GM19035 (cell line): ENCODE measurements at regions not wholly inside any gene's neighbourhood (a gene's known extent, or its start where the extent isn't known, plus 50 kb on each side); places are given as distances from the start of the nearest gene placed in this dataset.

ENCODE experiments used
- ATAC-seq: cut with Tn5 transposase; IDR thresholded peaks from one replicate; pipeline ENCODE4 v1.9.1; 2021; ENCODE audit not compliant: unreplicated experiment

DNA sequence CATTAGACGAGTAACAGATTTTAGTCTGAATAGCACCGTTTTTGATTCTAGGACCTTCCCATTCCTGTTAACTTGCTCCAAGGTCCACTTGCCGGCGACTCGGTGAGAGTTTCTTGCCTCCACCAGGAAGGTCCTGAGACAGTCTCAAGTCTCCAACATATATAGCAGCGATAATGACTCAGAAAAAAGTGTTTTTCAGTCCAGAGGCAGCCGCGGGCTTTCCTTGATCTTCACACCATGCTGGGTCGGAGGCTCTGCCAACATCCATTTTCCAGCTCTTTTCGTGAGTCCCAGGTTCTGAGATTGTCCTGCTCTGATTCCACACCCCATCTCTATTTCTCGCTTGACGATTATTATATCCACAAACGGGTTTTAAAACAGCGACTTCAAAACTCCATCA lies 170.5 kb downstream of the GPX5 start:
- no peak for ATAC-seq

DNA sequence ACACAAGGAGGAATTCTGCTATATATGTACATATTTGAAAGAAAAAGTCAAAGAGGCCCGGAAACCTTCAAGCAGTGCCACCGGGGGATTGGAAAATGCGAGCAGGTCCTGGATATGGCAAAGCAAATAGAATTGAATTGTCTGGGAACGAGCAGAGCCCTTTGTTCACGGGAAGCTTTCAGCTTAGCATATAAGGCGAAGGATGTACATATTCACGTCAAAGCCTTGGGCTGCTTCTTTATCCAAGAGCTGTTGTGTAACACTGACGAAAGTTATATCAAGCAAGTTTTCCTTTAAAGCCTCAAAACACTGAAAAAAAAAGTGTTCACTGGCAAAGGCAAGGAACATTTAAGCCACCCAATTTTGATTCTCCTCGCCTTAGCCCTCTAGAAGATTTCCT lies 171.0 kb downstream of the GPX5 start:
- ATAC-seq, result no peak

DNA sequence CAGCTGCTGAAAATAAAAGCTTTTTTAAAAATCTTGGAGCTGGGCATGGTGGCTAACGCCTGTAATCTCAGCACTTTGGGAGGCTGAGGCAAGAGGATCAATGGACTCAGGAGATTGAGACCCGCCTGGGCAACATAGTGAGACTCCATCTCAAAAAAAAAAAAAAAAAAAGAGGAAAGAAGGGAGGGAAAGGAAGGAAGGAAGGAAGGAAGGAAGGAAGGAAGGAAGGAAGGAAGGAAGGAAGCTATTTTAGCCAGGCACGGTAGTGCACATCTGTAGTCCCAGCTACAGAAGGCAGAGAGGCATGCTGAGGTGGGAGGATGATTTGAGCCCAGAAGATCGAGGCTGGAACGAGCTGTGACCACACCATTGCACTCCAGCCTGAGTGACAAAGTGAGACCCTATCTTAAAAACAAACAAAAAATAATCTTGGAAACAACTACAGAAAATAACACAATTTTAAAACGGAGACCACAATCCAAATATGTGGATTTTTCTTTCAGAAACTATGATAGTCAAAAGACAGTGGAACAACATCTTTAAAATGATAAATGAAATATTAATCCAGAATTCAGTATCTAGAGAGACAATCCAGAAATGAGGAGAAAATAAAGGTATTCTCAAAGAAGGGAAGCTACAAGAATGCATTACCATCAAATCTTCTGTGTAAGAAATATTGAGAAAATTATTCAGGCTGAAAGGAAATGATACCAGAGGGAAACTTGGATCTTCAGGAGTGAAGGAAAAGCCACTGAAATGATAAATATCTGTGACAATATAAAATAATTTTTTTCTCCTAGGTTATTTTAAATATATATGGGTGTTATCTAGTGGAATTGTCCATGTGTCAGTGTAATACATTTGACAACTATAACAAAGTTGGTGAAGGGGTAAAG lies 182.0 kb downstream of the GPX5 start:
- ATAC-seq, result no peak

DNA sequence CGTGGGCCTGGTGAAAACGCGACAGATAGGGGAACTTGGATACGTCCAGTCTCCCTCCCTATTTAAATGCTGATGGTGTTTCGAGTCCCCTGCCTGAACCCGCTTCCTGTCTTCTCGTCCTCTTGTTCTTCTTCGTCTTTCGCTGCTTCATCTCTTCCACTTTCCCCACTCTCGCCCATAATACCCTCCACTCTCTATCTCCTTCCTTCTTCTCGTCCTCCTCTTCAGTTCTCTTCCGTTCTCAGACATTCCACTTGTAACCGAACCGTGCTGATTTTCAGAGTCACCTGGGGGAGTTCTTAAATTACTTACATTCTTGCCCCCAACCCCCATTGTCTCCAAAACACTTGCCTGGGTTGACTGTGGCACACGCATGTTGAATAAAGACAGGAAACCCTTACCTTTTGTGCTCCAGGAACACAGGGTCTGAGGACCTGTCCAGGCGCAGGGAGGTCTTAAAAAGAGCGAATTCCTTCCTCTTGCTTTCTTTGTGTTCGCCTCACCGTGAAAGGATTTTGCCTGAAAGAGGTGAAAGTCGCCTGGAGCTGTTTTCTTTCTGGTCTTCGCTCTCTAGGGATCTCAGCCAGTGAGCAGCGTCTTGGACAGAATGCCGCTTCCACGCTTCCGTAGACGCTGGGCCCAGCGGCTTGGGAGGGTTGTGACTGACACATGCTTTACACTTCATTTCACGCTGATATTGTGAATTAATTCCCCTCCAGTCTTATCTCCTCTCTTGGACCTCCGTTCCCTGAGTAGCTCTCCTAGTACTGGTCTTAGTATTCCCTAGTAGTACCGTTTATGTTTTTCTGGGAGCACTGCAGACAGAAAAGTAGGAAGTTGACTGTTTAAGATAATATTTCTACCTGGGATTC lies 184.0 kb downstream of the GPX5 start:
- no peak for ATAC-seq

DNA sequence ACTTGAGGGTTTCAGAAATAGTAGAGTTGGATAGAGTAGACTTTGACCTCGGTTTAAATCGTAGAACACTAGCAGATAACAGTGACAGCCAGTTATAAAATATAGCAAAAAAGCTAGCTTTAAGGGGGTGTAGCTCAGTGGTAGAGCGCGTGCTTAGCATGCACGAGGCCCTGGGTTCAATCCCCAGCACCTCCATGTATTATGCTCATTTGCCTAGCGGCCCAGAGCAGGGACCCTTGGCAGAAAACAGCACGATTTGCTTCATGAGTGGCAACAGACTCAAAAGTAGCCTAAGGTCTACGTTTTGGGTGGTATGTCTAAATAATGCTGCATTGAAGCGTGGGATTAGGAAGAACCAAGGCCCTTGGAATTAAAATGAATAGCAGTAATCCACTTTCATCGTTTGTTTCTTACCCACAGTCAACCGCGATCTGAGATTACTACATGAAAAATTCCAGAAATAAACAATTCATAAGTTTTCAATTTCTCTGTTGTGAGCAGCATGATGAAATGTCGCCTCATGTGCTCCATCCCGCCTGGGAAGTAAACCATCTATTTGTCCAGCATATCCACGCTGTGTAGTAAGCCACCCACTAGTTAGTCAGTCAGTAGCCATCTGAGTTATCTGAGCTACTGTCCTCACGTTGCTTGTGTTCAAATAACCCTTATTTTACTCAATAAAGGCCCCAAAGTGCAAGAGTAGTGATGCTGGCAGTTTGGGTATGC lies 184.9 kb downstream of the GPX5 start:
- no peak for ATAC-seq

DNA sequence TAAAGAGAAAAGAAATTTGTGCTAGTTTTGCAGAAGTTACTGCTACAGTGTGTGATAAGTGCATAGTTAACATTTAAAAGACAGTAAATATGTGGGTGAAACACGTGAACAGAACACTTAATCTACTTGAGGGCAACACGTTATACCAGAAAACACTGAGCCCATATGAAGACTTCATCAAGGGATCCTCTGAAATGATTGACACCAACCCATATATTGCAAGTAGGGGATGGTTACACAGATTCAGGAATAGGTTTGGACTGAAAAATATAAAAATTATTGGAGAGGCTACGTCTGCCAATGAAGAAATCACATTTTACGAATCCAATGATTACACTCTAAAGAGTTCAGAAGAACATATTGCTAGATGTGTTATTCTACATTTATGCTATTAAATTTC lies 185.6 kb downstream of the GPX5 start:
- ATAC-seq, result no peak

DNA sequence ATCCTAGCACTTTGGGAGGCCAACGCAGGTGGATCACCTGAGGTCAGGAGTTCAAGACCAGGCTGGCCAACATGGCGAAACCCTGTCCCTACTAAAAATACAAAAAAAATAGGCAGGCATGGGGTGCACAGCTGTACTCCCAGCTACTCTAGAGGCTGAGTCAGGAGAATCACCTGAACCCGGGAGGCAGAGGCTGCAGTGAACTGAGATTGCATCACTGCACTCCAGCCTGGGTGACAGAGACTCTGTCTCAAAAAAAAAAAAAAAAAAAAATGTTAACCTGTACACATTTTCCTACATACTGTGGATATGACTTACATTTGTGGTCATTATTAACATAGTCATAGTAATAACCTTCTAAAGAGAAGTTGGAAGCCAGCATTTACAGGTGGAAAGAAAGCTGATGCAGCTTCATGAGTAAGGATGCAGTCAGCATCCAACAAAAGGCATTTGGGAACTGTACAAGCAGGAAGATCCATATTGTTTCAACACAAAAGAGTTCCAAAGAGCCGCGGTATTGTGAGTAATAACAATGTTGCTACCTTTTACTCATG lies 186.2 kb downstream of the GPX5 start:
- no peak for ATAC-seq

DNA sequence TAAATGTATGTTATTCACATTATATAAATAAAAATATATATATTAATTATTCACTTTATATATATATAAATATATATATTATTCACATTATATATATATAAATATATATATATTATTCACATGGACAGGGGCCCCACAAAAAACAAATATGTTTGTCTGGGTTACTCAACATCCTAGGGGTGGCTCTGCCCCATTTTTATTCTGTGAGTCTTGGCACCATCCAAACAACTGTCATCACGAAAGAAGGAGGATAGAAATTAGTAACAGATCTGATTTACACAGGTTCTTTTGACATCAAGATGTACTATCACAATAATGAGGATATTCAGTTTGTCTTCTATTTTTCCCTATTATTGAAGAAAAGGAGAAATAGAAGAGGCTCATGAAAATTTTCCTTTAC lies 187.3 kb downstream of the GPX5 start:
- ATAC-seq, result no peak

DNA sequence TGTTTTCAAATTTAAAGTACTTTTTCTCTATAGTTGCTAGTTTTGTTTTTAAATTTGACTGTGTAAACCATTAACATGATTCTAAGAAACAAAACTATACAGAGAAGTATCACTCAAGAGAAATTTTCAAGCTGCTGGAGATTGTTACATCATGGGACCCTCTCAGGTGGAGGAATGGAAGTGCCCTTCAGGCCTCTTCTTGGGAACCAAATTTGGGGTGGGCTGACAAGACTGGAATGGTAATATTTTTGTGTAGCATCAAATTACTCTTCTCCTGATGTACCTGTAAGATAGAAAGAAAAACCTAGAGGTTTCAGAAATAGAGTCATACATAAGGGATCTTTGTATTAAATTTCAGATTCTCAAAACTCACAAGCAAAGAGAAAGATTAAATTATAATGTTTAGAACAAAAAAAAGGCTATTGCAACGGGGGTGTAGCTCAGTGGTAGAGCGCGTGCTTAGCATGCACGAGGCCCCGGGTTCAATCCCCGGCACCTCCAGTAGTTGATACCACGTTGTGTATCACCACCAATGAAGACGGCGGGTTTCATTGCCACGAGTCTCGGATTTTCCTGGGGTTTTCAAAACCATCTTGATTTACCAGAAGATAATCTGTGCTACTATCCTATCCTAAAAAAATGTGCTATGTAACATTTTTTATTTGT lies 193.7 kb downstream of the GPX5 start:
- ATAC-seq, result no peak

DNA sequence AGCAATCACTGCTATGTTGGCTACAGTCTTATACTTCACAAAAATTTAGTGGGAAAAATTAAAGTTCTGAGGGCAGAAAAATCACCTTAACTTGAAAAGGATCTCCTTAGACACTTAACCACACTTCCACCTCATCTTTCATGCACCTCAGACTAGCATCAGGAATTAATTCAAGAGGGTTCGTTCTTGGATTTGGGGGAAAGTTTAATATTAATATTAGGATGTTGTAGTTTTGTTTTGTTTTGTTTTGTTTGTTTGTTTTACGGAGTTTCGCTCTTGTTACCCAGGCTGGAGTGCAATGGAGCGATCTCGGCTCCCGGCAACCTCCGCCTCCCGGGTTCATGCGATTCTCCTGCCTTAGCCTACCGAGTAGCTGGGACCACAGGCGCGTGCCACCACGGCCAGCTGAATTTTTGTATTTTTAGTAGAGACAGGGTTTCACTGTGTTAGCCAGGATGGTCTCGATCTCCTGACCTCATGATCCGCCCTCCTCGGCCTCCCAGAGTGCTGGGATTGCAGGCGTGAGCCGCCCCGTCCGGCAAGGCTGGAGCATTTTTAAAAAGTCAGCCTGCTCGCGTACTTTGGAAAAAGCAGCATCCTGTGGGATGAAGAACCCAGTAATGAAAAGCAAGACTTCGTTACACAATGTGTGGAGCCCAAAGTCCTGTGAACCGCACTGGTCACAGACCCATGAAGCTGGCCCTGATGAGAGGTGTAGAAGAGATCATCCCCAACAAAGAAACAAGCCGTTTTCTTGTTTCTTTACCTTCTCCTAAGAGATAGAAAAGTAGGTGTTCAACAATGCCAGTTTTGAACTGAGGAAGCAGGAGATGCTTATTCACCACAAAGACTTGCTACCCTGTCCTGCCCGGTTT lies 194.9 kb downstream of the GPX5 start:
- ATAC-seq, result no peak

DNA sequence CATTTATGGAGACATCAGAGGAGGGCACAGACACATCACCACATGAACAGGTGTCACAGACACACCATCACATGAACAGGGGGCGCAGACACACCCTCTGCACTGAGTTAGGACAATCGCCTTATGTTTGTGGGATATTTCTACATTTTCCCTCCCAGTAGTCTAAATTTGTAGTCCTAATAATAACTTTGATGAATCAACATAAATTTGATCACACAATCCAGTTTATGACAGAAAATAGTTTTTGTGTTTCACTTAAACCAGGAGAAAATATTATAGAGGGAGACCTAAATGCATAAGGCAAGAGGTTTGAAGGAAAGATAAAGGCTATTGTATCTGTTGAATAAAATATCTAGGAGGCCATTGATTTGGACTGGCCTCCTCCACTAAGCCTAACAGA lies 195.7 kb downstream of the GPX5 start:
- no peak for ATAC-seq

DNA sequence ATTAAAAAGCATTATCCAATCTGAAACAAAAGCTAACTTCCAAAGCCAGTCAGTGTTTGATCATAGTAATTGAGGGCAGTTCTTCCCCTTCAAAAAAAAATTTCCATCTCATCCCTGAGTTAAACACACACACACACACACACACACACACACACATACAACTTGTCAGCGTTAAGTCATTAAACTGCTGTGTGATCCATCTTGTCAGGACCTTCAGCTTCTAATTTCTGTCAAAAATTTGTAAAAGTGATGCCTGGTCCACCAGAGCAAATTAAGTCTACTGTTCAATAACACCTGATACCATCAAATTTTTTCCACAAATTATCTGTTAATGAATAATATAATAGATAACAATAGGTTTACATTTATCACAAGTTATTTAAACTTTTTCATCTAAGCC lies 198.7 kb downstream of the GPX5 start:
- no peak for ATAC-seq

DNA sequence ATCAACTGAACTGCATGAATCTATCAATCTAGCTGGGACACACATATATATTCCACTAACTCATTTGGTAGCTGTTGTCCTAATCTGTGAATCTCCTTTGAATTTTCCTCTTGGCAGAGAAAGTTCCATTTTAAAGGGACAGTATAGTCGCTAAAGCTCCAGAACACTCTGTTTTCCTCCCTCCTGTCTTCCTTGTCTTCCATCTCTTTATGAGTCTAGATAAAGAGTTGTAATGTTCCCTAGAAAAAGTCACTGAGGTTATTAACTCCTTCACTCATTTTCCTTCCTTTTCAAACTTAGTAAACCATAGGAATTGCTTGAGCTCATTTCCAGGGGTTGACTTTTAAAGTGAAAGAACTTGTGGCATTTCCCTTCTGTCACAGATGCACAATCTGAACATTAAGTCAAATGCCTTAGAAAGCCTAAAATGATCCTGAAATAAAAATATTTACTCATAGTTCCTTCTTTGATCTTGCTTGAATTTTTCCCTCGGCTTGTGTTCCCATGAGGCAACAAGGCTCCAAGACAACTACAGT lies 198.4 kb downstream of the TRIM27 start:
- ATAC-seq, result no peak

DNA sequence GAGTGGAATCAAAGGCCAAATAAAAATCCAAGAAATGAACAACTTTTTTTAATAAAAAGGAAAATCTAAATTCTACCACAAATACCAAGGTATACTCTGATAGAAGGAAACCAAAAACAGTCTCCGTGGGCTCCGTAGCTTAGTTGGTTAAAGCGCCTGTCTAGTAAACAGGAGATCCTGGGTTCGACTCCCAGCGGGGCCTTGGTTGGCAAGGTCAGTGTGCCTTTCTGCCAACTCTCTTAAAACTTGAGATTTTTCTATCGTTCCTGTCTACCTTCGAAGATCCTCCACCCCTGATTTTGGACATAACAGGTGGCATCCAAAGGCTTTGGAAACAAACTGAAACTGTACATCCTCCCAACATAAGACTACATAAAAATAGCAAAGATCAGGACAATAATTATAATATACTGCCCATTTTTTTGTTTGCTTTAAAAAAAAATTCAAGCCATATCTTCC lies 197.9 kb downstream of the TRIM27 start:
- no peak for ATAC-seq

DNA sequence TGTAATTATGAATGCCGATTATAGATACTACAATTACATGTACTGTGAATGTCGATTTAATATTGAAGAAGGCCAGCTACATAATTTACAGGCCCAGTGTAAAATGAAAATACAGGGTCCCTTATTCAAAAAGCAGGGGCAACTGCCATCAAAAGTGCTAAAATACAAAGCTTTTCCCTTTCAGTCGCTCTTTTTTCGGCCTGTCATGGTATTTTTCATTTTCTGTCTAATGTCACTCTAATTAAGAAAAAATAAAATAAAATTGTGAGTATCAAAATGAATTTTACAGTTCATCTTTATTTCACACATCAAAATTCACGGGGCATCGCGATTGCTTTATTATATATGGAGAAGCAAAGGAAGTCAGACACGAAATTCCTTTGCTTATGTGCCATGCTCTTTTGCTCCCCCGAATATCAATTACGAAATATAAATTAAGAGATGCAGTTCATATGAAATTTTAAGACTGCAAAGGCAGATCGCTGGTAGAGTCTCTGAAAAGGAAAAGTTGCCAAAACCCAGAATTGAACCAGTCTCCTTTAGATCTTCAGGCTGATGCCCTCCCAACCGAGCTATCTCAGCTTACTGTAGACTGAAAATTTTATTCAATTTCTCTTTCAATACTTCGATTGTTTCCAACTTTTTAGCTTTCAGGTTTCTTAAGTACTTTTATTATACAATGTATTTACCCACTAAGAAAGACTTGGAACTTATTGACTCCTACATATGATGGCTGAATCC lies 197.0 kb downstream of the TRIM27 start:
- no peak for ATAC-seq

DNA sequence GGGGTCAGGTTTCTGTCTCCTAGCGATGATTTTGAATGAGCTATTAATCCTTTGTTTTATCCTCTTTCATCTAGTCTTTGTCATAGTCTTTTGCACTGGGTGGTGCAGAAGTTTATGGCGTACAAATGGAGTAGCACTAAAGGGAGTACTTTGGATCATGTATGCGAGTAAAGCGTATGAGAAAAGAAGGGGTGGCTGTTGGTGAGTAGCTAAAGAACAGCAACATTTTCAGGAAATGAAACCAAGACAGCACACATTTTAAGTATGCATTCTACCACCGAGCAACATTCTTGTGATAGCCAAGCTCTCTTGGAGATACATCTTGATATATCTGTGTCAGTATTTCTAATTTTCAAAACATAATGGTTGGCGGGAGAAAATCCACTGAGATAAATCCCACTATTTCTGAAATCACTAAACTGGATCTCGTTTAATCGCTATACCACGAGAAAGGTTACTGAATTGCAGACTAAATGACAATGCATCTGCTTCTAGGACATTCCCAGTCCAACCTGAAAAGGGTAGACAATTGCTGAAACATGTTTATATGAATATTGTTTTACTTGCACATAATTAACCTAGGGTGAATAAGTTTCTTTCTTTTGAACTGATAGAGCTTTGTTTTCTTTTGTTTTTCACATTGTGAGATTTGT lies 196.1 kb downstream of the TRIM27 start:
- ATAC-seq, result no peak

DNA sequence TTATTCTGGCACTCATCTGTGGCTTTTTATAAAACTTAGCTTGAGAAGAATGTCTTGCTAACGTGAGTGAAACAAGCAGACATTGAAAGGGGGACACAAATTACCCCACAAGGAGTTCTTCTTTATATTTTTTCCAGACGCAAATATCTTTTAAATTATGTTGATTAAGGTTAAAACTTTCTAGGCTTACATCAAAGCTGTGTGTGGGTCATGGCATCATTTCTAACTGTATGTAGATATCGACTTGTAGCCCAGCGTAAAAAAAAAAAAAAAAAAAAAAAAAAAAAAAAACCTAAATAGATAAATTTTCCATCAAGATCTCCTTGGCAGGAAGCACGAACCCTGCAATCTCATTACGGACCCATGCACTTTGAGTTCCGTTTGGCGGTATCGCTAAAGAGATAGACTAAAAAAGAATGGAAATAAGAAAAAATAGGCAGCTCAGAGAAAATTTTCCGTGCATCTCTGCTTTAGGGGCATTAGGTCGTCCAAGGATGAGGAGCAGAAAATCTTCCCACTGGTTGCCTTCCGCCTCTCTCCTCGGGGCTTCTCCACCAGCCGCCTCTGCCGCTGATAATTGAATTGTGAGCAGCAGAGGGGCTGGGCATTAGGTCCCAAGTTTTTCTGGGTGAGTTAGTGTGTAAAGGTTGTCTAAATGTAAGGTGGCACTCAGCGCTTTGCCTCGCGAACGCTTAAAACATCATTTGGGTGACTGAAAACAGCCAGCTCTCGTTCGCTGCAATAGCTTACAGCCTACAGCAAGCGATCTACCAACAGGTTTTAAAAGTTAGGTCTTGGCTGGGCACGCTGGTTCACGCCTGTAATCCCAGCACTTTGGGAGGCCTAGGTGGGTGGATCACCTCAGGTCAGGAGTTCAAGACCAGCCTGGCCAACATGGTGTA lies 194.0 kb downstream of the TRIM27 start:
- no peak for ATAC-seq
